Natural killer cell (primary cell): ENCODE measurements at regions not wholly inside any gene's neighbourhood (a gene's known extent, or its start where the extent isn't known, plus 50 kb on each side); places are given as distances from the start of the nearest gene placed in this dataset.

Experiments used
- ATAC-seq, 3 donors: fragments of 150-1000 bp in 2 of 3; fragments of 200-7000 bp in 1 of 3; cut with Tn5 transposase; 1 replicate in 1 of 3; 2 replicates in 2 of 3; pipeline ENCODE4 v1.10.0; 2021; ENCODE audit warnings: mild to moderate bottlenecking in 2 of 3, moderate library complexity in 2 of 3
- DNase-seq, 2 donors: peaks; one replicate each; pipeline versions ENCODE4 v3.0.0 to v3.0.0-alpha.2; 2013 to 2021; ENCODE audit warnings: mixed read lengths in 1 of 2
- H3K27ac ChIP-seq: one replicate; pipeline ENCODE4 v1.5.1; 2013; ENCODE audit warnings: mild to moderate bottlenecking, low read length
- H3K27me3 ChIP-seq: one replicate; pipeline ENCODE4 v1.6.1; 2013; ENCODE audit warnings: low read length; ENCODE audit not compliant: control insufficient read depth, insufficient read depth
- H3K36me3 ChIP-seq: one replicate; pipeline ENCODE4 v1.6.1; 2013; ENCODE audit warnings: low read length; ENCODE audit not compliant: control insufficient read depth, insufficient read depth
- H3K4me1 ChIP-seq: one replicate; pipeline ENCODE4 v1.6.1; 2013; ENCODE audit warnings: low read length; ENCODE audit not compliant: control insufficient read depth, insufficient read depth
- H3K4me3 ChIP-seq: one replicate; pipeline ENCODE4 v1.5.1; 2013; ENCODE audit warnings: low read length
- H3K9me3 ChIP-seq: one replicate; pipeline ENCODE4 v1.6.1; 2013; ENCODE audit warnings: low read length; ENCODE audit not compliant: control insufficient read depth, insufficient read depth
- H3K27ac Mint-ChIP-seq, 2 donors: one replicate each; pipeline ENCODE4 v1.8.0; 2022; ENCODE audit warnings: mild to moderate bottlenecking in 2 of 2, mixed read lengths in 2 of 2, moderate library complexity in 1 of 2
- H3K27me3 Mint-ChIP-seq, 2 donors: one replicate each; pipeline ENCODE4 v1.8.0; 2022; ENCODE audit warnings: low read depth in 2 of 2, mixed read lengths in 2 of 2
- H3K36me3 Mint-ChIP-seq: one replicate; pipeline ENCODE4 v1.8.0; 2022; ENCODE audit warnings: mixed read lengths
- H3K4me1 Mint-ChIP-seq, 2 donors: one replicate each; pipeline ENCODE4 v1.8.0; 2022; ENCODE audit warnings: mixed read lengths in 2 of 2
- H3K4me3 Mint-ChIP-seq: one replicate; pipeline ENCODE4 v1.8.0; 2022; ENCODE audit warnings: mild to moderate bottlenecking, moderate library complexity, mixed read lengths
- H3K9me3 Mint-ChIP-seq, 2 donors: one replicate each; pipeline ENCODE4 v1.8.0; 2022; ENCODE audit warnings: mixed read lengths in 2 of 2
- WGBS: methylation state at CpG from one replicate; pipeline ENCODE4 v1.1.7; 2013; ENCODE audit warnings: missing lambda C conversion rate; ENCODE audit not compliant: insufficient coverage; 5-methylcytosine and 5-hydroxymethylcytosine counted together
- intact Hi-C: fragments of 100-400 bp; cut with micrococcal nuclease; formaldehyde crosslinking; loops from one replicate; pipeline ENCODE4 v1.14.2; 2022
- TF ChIP-seq, protein P1 (sequence below): fragments of 200-600 bp; IDR thresholded peaks from one replicate; pipeline ENCODE4 v1.8.0; 2022; ENCODE audit warnings: antibody characterized with exemption

DNA sequence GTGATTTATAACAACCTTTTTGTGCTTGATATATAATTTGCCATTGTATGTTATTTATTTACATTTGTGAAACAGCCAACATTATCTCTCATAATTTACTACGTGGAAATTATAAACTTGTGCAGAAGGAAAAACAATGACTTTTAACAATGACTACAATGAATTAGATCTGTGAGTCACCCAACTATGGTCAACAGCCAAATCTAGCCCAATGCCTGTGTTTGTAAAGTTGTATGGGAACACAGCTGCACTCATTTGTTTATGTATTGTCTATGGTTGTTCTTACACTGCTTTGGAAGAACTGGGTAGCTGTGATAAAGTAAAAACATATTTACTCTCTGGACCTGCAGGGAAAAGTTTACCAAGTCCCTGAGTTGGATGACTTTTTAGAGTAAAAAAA, 110.4 kb downstream of the OTOL1 start:
- no peaks in the 10 kb centered on the region for H3K27me3 Mint-ChIP-seq
- intact Hi-C loops: no loop called here
- H3K4me1 Mint-ChIP-seq: no peaks in the 10 kb centered on the region
- no peak overlapping the region for H3K27ac Mint-ChIP-seq
- H3K9me3 Mint-ChIP-seq: peaks cover 5 to 6% of the 10 kb centered on the region in 2 donors
- no peak overlapping the region for H3K4me3 Mint-ChIP-seq
- H3K27ac ChIP-seq: no peak overlapping the region
- no peaks in the 10 kb centered on the region for H3K9me3 ChIP-seq
- H3K4me1 ChIP-seq: no peaks in the 10 kb centered on the region
- H3K4me3 ChIP-seq: no peak overlapping the region
- TF ChIP-seq, protein P1, sequence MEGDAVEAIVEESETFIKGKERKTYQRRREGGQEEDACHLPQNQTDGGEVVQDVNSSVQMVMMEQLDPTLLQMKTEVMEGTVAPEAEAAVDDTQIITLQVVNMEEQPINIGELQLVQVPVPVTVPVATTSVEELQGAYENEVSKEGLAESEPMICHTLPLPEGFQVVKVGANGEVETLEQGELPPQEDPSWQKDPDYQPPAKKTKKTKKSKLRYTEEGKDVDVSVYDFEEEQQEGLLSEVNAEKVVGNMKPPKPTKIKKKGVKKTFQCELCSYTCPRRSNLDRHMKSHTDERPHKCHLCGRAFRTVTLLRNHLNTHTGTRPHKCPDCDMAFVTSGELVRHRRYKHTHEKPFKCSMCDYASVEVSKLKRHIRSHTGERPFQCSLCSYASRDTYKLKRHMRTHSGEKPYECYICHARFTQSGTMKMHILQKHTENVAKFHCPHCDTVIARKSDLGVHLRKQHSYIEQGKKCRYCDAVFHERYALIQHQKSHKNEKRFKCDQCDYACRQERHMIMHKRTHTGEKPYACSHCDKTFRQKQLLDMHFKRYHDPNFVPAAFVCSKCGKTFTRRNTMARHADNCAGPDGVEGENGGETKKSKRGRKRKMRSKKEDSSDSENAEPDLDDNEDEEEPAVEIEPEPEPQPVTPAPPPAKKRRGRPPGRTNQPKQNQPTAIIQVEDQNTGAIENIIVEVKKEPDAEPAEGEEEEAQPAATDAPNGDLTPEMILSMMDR: no peak
- DNase-seq (no peak), ATAC-seq (no peak)
- no CpG with 5 or more reads among the region's 1 CpG for WGBS
- H3K27me3 ChIP-seq: no peaks in the 10 kb centered on the region
- peaks cover 3% of the 10 kb centered on the region for H3K36me3 Mint-ChIP-seq
- H3K36me3 ChIP-seq: no peaks in the 10 kb centered on the region

DNA sequence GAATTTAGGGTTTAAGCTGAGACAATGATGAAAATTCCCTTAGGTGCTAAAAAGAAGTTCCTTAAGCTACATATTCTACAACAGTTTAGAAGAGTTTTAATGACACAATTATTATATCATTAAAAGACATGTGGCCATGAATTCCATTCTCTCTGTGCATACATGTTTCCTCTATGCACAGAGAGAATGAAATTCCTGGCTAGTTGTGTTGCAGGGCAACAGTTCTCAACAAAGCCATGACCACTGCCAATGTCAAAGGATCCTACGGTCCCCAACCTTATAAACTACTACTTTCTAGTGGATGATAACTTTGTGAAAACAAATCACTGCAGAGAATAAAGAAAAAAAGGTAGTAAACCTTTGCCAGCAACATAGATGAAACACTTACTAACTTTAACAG, 122.7 kb downstream of the OTOL1 start:
- TF ChIP-seq, protein P1: no peak
- Mint-ChIP-seq H3K9me3 (peaks cover 8 to 10% of the 10 kb centered on the region in 2 donors), H3K27me3 (no peaks in the 10 kb centered on the region), H3K4me3 (no peak overlapping the region), H3K4me1 (no peaks in the 10 kb centered on the region), H3K36me3 (no peaks in the 10 kb centered on the region), H3K27ac (no peak overlapping the region)
- Histone ChIP-seq H3K27me3 (no peaks in the 10 kb centered on the region), H3K4me1 (no peaks in the 10 kb centered on the region), H3K27ac (no peak overlapping the region), H3K9me3 (no peaks in the 10 kb centered on the region), H3K36me3 (no peaks in the 10 kb centered on the region), H3K4me3 (no peak overlapping the region)
- ATAC-seq: no peak
- DNase-seq: no peak
- intact Hi-C loops: no loop called here
- no CpG with 5 or more reads among the region's 1 CpG for WGBS

DNA sequence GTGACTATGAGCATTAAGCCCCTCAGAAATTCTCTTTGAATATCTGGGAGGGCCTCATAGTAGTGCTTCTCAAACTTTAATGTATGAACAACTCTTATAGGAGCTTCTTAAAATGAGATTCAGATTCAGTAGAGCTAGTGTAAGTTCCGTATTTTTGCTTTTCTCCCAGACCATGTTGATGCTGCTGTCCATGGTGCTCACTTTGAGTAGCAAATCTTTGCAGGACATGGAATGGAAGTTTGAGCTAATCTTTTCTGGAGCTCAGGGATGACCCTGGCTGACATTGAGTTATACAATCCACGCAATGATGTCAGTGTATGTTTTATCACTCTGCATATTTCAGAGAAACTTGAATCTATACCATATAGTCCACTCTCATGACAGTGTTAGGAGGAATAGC, 134.2 kb downstream of the OTOL1 start:
- TF ChIP-seq, protein P1: no peak
- no peaks in the 10 kb centered on the region for H3K27me3 Mint-ChIP-seq
- H3K4me3 ChIP-seq: no peak overlapping the region
- no peaks in the 10 kb centered on the region for H3K9me3 ChIP-seq
- no peak overlapping the region for H3K27ac ChIP-seq
- no peak overlapping the region for H3K27ac Mint-ChIP-seq
- peaks cover 4 to 9% of the 10 kb centered on the region in 2 donors for H3K9me3 Mint-ChIP-seq
- H3K4me3 Mint-ChIP-seq: no peak overlapping the region
- no peaks in the 10 kb centered on the region for H3K36me3 Mint-ChIP-seq
- 94% methylated on average over 1 of the region's 2 CpGs for WGBS
- intact Hi-C loops: no loop called here
- no peak for DNase-seq
- H3K36me3 ChIP-seq: no peaks in the 10 kb centered on the region
- no peaks in the 10 kb centered on the region for H3K27me3 ChIP-seq
- no peaks in the 10 kb centered on the region for H3K4me1 ChIP-seq
- H3K4me1 Mint-ChIP-seq: no peaks in the 10 kb centered on the region
- ATAC-seq: no peak

DNA sequence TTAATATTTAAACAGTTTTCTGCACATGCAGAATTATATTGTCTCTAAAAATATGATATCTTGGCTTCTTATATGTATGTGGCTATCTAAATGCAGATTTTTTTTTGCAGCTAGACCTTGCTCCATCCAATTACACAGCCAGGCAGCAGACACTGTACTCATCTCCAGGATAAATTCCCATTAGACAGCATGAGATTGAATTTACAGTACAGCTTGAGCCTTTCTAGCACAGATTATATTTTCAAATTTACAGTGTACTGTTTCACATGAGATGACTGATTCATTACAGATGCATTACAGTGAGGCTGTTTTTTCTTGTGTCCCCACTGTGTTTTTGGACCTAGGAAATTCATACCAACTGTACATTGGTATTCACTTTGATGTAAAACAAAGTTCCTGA, 134.9 kb downstream of the OTOL1 start:
- Mint-ChIP-seq H3K27ac (no peak overlapping the region), H3K4me1 (no peaks in the 10 kb centered on the region), H3K4me3 (no peak overlapping the region), H3K36me3 (no peaks in the 10 kb centered on the region), H3K27me3 (no peaks in the 10 kb centered on the region), H3K9me3 (peaks cover 4 to 9% of the 10 kb centered on the region in 2 donors)
- Histone ChIP-seq H3K36me3 (no peaks in the 10 kb centered on the region), H3K4me1 (no peaks in the 10 kb centered on the region), H3K9me3 (no peaks in the 10 kb centered on the region), H3K27me3 (no peaks in the 10 kb centered on the region), H3K27ac (no peak overlapping the region), H3K4me3 (no peak overlapping the region)
- ATAC-seq (no peak), DNase-seq (no peak)
- TF ChIP-seq, protein P1: no peak
- intact Hi-C loops: no loop called here
